HG03469 (cell line): ENCODE measurements at regions not wholly inside any gene's neighbourhood (a gene's known extent, or its start where the extent isn't known, plus 50 kb on each side); places are given as distances from the start of the nearest gene placed in this dataset.
"Not testable (repeated sequence)": the region's sequence is repeated elsewhere in the genome, so short reads cannot be mapped to it uniquely, and the experiment has no call there.

ENCODE experiments used
- ATAC-seq: cut with Tn5 transposase; IDR thresholded peaks from one replicate; pipeline ENCODE4 v1.9.1; 2021; ENCODE audit warnings: mild to moderate bottlenecking, moderate library complexity, moderate number of reproducible peaks; ENCODE audit not compliant: unreplicated experiment

- ATAC-seq: not testable (repeated sequence)
Observed at GRCh38 chrX:150231368-150231767, 131.7 kb upstream of the MAMLD1 start.

GRCh38 chrX:150232222-150232621 is 130.9 kb upstream of the MAMLD1 start:
- not testable (repeated sequence) for ATAC-seq

DNA sequence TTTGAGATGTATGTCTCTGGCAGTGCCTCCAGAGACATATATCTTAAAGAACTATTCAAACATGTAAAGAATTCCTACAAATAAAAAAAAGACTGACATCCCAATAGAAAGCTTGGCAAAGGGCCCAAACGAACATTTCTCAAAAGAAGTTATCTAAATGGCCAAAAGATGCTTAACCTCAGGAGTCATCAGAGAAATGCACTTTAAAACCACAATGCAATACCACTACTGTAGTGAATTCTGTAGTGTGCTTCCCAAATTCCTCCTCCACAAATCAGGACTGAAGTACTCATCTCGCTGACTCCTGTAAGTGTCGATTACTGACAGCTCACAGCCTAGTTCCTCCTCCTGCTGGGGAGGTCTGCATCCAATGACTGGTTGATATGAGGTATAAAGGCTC is 129.0 kb upstream of the MAMLD1 start:
- ATAC-seq: no peak

DNA sequence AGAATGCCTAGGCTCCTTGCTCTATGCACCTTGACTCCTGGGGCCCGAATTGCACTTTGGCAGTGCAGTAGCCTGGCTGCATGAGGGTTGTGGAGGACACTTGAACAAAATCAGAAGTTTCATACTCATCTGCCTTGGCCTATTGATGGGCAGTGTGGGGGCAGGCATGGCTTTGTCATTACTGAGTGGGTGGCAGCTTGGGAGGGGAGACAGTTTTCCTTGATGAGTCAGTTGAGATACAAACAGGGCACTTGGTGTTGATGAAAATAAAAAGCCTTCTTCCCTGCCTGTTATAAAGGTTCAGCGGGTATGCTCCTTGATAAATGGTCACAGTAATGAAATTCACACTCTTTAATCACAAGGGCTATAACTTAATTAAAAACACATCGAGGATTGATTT is 126.8 kb upstream of the MAMLD1 start:
- no peak for ATAC-seq

DNA sequence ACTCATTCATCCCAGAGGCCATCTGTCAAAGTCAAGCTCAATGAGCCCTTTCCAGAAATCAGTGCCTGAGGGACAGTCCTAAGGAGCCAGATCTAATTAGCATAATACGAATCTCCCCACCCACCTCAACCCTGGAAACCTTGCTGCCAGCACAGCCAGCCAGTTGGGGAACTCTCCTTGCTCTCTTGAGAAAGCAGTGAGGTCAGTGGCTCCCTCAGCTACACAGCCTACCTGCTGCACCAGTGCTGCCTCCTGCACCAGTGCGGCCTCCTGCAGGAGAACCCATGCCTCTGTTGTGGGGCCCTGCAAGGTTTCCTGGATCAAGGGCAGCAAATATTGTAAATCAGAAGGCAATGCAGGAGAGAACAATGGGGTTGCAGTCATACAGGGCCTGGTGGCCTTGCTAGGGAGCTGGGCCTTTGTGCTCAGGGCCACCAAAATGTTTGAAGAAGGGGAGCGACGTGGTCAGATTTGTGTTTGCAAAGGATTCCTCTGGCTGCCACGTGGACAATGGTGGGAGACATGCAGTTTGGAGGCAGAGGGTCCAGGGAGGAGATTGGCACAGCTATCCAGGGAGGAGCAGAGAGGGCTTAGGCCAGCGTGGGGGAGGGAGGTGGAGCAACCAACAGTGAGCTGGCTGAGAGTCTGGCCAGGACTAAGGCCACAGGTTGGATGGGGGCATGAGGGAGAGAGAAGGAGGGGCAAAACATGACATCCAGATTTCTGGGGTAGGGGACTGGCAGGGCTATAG is 124.3 kb upstream of the MAMLD1 start:
- ATAC-seq: no peak

- no peak for ATAC-seq
Observed at GRCh38 chrX:150239946-150240642, 123.0 kb upstream of the MAMLD1 start.

DNA sequence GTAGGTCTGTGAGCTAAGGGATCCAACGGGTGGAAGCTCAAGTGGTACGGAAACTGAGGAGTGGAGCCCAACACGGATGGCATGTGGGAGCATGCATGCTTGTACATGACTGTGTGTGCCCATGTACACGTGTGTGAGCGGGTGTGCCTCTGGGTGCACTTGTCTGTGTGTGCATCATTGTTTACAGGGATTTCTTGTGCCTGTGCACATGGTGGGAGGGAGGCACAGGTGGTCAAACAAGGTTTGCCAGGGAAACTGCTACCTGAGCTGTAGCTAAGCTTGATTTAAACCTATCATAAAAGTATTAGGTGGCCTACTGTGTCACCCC is 122.5 kb upstream of the MAMLD1 start:
- no peak for ATAC-seq

GRCh38 chrX:150253959-150254620 is 109.0 kb upstream of the MAMLD1 start:
- no peak for ATAC-seq

DNA sequence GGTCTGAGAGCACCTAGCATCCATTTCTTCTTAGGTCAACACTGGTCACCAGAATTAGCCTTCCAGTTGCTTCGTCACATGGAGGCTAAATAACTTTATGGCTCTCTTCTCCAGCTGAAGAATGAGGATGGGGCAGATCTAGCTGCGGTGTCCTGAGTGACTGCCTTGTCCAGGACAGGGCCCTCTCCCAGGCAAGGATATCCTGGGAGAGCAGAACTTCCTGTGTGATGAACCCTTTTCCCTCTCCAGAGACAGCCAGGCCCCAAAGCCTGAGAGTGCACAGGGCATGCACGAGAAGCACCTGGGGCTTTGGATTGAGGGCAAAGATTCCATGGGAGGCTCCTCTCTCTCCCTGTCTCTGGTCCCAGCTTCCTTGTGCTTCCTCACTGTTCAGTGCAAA is 108.2 kb upstream of the MAMLD1 start:
- no peak for ATAC-seq

- no peak for ATAC-seq
Observed at GRCh38 chrX:150255441-150256296, 107.4 kb upstream of the MAMLD1 start.

DNA sequence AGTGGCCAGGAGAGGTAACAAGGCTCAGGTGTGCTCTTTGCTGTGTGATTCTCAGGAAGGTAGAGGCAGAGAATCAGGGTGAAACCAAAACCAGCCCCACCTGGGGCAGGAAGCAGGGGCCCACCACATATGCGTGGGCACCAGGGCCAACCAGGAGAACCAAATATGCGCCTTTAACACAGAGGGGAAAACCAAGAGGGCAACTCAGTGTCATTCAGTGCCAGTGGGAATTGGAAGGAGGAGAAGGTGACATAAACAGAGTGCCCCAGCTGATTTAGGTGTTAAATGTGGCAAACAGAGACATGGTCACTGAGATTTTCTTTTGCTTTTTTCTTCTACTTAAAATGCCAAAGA is 106.8 kb upstream of the MAMLD1 start:
- ATAC-seq: no peak

DNA sequence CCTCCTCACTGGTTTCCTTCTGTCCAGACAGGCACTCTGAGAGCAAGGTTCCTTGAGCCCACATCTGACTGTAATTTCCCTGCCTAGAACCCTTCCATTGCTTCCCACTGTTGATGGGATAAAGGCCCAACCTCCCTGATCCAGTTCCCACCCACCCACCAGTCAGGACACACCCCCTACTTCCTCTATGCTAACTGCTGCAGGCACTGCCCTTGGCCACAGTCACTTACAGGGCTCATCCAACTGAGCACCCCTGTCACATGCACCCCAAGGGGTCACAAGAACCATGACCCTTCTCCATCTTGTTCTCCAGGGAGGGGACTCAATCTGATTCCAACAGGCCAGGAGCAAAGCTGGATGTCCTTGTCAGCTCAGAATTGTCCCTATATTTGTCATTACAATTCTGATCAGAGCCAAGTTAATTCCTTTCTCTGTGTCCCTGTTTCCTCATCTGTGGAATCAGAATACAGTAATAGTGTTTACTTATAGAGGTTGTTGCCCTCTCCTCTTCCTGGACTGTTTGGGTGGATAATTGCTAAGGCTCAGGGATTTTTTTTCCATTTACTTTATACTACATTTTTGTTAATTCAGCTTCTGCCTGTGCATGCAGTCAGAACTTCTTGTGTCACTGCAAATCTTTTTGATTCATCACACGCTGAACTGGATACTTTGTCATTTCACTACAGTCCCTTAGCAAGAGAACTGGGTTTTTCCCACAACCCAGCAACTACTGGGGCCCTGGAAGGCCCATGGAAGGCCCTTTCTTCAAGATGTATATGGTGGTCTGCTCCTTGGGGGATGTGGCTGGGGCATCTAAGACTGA is 105.6 kb upstream of the MAMLD1 start:
- no peak for ATAC-seq

GRCh38 chrX:150258176-150258425 is 105.0 kb upstream of the MAMLD1 start:
- ATAC-seq: no peak

GRCh38 chrX:150258463-150259430 is 104.4 kb upstream of the MAMLD1 start:
- no peak for ATAC-seq

GRCh38 chrX:150262456-150262855 is 100.7 kb upstream of the MAMLD1 start:
- no peak for ATAC-seq

GRCh38 chrX:150268839-150269355 is 94.2 kb upstream of the MAMLD1 start:
- no peak for ATAC-seq

- no peak for ATAC-seq
Observed at GRCh38 chrX:150269605-150270254, 93.4 kb upstream of the MAMLD1 start.

DNA sequence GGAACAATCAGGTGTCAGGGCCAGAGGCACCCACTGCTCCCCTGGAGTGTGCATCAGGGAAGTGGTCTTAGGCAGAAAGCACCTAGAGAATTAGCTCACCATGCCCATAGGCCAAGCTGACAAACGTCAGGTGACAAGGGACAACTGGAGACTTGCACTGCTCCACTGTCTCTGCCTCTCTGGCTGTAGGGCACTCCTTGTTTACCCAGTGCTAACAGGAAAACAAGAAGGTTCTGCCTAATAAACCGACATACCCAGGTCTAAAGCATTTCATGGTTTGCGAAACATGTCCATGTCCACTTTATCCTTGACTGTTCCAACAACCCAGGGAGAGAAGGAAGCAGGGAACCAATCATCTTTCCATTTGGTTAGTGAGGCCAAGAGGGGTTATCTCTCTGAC is 92.5 kb upstream of the MAMLD1 start:
- ATAC-seq: no peak
